ENCODE measurements at regions not wholly inside any gene's neighbourhood (a gene's known extent, or its start where the extent isn't known, plus 50 kb on each side); places are given as distances from the start of the nearest gene placed in this dataset.

DNA sequence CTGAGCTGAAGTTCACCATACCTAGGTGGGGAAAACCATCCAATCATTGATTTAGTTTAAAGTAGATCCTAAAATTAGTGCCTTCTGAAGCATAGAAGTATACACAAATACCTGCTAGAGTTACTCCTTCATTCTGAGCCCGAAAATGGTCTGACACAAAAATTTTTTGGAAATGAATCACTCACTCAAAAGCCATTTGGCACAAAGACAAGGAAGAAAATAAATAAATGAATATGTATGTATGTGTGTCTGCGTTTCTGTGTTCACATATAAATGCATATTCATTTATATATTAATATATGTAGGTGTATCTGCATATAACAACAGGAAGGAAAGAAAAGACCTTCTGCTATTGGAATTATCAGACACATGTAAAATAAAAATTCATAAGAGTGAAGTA is 614.4 kb upstream of the PCDH9 start:
- CTCF ChIA-PET = no interaction called here
- DNase-seq = no peak
- TF ChIP-seq CTCF (IDR thresholded peaks at IDR 0.05) (no peak), TEAD4 (IDR thresholded peaks at IDR 0.05; ENCODE audit: borderline replicate concordance, insufficient read depth) (no peak), FOXJ3 (CRISPR knock-in tag; IDR thresholded peaks at IDR 0.05) (no peak), RAD21 (IDR thresholded peaks at IDR 0.05; ENCODE audit: low read length) (no peak), SMC3 (IDR thresholded peaks at IDR 0.05; ENCODE audit: low read depth, low read length) (no peak)

DNA sequence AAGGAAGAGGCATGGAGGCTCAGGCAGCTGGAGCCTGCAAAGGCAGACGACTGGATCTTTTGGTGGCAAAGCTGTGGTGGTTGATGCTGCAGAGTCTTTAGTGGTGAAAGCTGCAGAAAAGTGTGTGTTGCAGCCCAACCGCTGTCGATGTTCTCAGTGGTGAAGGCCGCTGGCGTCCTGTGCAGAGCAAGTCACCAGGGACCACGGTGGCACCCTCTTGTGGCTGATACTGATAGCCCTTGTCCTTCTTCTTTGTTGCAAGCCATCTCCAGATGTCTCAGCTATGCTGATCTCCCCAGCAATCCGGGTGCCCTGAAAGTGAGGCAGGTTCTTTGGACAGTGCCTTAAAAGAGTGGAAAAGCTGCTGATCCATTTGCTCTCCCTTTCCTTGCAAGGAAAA is 610.9 kb upstream of the PCDH9 start:
- CTCF ChIA-PET = interaction anchor here (1.2 kb wide), 1 partner anchor 11 kb away, joined by 5 read pairs; no protein-coding TSS in a partner anchor
- no peak for DNase-seq
- Histone ChIP-seq H3K27ac (ENCODE audit: low read depth in 2 of 2, low read length in 1 of 2) (no peak overlapping the region), H3K9me3 (no peaks in the 10 kb centered on the region; the same call in none of the 2 replicates), H3K4me2 (no peak overlapping the region), H3K4me3 (ENCODE audit: low read depth in 2 of 2, low read length in 1 of 2) (no peak overlapping the region), H3K79me2 (ENCODE audit: insufficient read depth) (no peaks in the 10 kb centered on the region), H3K4me1 (ENCODE audit: control insufficient read depth in 1 of 2, insufficient read depth in 2 of 2, low read depth in 1 of 2, low read length in 1 of 2) (no peaks in the 10 kb centered on the region), H3K9ac (no peak overlapping the region), H3K27me3 (ENCODE audit: insufficient read depth) (no peaks in the 10 kb centered on the region), H2AFZ (ENCODE audit: low read depth) (no peak overlapping the region), H4K20me1 (ENCODE audit: insufficient read depth) (no peaks in the 10 kb centered on the region), H3K36me3 (replicated peaks in 1 of 2; ENCODE audit: control insufficient read depth in 1 of 2, insufficient read depth in 2 of 2, low read length in 1 of 2) (no peaks in the 10 kb centered on the region), H3F3A (replicated peaks; ENCODE audit: insufficient read depth) (no peaks in the 10 kb centered on the region), H3K9me2 (no peaks in the 10 kb centered on the region)
- 55% methylated on average over 5 of the region's 7 CpGs for WGBS (ENCODE audit: low lambda C conversion rate)
- TF ChIP-seq EZH2phosphoT487 (IDR thresholded peaks at IDR 0.05; ENCODE audit: borderline replicate concordance, low read depth) (no peak), ELF1 (IDR thresholded peaks at IDR 0.05) (no peak), PBX3 (IDR thresholded peaks at IDR 0.05) (no peak), CHD2 (IDR thresholded peaks at IDR 0.05; ENCODE audit: low read length, partially characterized antibody) (no peak), YY1 (IDR thresholded peaks at IDR 0.05; ENCODE audit: low read depth) (no peak), SMC3 (IDR thresholded peaks at IDR 0.05; ENCODE audit: low read depth, low read length) (no peak), MAX (IDR thresholded peaks at IDR 0.05; ENCODE audit: low read depth) (no peak)
- TF ChIP-seq, protein P1, sequence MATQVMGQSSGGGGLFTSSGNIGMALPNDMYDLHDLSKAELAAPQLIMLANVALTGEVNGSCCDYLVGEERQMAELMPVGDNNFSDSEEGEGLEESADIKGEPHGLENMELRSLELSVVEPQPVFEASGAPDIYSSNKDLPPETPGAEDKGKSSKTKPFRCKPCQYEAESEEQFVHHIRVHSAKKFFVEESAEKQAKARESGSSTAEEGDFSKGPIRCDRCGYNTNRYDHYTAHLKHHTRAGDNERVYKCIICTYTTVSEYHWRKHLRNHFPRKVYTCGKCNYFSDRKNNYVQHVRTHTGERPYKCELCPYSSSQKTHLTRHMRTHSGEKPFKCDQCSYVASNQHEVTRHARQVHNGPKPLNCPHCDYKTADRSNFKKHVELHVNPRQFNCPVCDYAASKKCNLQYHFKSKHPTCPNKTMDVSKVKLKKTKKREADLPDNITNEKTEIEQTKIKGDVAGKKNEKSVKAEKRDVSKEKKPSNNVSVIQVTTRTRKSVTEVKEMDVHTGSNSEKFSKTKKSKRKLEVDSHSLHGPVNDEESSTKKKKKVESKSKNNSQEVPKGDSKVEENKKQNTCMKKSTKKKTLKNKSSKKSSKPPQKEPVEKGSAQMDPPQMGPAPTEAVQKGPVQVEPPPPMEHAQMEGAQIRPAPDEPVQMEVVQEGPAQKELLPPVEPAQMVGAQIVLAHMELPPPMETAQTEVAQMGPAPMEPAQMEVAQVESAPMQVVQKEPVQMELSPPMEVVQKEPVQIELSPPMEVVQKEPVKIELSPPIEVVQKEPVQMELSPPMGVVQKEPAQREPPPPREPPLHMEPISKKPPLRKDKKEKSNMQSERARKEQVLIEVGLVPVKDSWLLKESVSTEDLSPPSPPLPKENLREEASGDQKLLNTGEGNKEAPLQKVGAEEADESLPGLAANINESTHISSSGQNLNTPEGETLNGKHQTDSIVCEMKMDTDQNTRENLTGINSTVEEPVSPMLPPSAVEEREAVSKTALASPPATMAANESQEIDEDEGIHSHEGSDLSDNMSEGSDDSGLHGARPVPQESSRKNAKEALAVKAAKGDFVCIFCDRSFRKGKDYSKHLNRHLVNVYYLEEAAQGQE (IDR thresholded peaks at IDR 0.05; ENCODE audit: low read depth, low read length) = no peak
- TF ChIP-seq, protein P2, sequence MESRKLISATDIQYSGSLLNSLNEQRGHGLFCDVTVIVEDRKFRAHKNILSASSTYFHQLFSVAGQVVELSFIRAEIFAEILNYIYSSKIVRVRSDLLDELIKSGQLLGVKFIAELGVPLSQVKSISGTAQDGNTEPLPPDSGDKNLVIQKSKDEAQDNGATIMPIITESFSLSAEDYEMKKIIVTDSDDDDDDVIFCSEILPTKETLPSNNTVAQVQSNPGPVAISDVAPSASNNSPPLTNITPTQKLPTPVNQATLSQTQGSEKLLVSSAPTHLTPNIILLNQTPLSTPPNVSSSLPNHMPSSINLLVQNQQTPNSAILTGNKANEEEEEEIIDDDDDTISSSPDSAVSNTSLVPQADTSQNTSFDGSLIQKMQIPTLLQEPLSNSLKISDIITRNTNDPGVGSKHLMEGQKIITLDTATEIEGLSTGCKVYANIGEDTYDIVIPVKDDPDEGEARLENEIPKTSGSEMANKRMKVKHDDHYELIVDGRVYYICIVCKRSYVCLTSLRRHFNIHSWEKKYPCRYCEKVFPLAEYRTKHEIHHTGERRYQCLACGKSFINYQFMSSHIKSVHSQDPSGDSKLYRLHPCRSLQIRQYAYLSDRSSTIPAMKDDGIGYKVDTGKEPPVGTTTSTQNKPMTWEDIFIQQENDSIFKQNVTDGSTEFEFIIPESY (IDR thresholded peaks at IDR 0.05; ENCODE audit: borderline replicate concordance, low read depth) = no peak
- POLR2A ChIA-PET = no interaction called here

More for the DNA sequence above, 614.4 kb upstream of the PCDH9 start:
- WGBS (ENCODE audit: low lambda C conversion rate) = 21% methylated on average over 2 of the region's 2 CpGs
- Histone ChIP-seq H4K20me1 (ENCODE audit: insufficient read depth) (no peaks in the 10 kb centered on the region), H3K9me2 (no peaks in the 10 kb centered on the region), H3K79me2 (ENCODE audit: insufficient read depth) (no peaks in the 10 kb centered on the region), H3K36me3 (replicated peaks in 1 of 2; ENCODE audit: control insufficient read depth in 1 of 2, insufficient read depth in 2 of 2, low read length in 1 of 2) (no peaks in the 10 kb centered on the region), H3K27me3 (ENCODE audit: insufficient read depth) (no peaks in the 10 kb centered on the region), H2AFZ (ENCODE audit: low read depth) (no peak overlapping the region), H3K4me3 (ENCODE audit: low read depth in 2 of 2, low read length in 1 of 2) (no peak overlapping the region), H3K4me1 (ENCODE audit: control insufficient read depth in 1 of 2, insufficient read depth in 2 of 2, low read depth in 1 of 2, low read length in 1 of 2) (no peaks in the 10 kb centered on the region), H3K27ac (ENCODE audit: low read depth in 2 of 2, low read length in 1 of 2) (no peak overlapping the region), H3K4me2 (no peak overlapping the region), H3K9ac (no peak overlapping the region), H3K9me3 (no peaks in the 10 kb centered on the region; the same call in none of the 2 replicates), H3F3A (replicated peaks; ENCODE audit: insufficient read depth) (no peaks in the 10 kb centered on the region)
- POLR2A ChIA-PET = no interaction called here

Measured in SK-N-SH (cell line).